Subcutaneous abdominal adipose tissue (tissue), 5 donors: ENCODE measurements at regions not wholly inside any gene's neighbourhood (a gene's known extent, or its start where the extent isn't known, plus 50 kb on each side); places are given as distances from the start of the nearest gene placed in this dataset.

Source experiments
- H3K27ac ChIP-seq: one replicate; pipeline ENCODE4 v1.7.0; 2013; ENCODE audit warnings: low read depth, mild to moderate bottlenecking, inconsistent platforms, low read length, moderate library complexity
- H3K27me3 ChIP-seq, 5 donors: one replicate each; pipeline ENCODE4 v1.7.0; 2013; ENCODE audit warnings: low read length in 5 of 5, inconsistent platforms in 1 of 5; ENCODE audit not compliant: control insufficient read depth in 5 of 5, insufficient read depth in 4 of 5
- H3K36me3 ChIP-seq, 5 donors: one replicate each; pipeline ENCODE4 v1.7.0; 2013; ENCODE audit warnings: low read length in 5 of 5; ENCODE audit not compliant: control insufficient read depth in 5 of 5, insufficient read depth in 5 of 5
- H3K4me1 ChIP-seq, 5 donors: one replicate each; pipeline ENCODE4 v1.7.0; 2013; ENCODE audit warnings: low read length in 5 of 5, mild to moderate bottlenecking in 3 of 5, moderate library complexity in 1 of 5; ENCODE audit not compliant: control insufficient read depth in 5 of 5, insufficient read depth in 5 of 5
- H3K4me3 ChIP-seq, 5 donors: one replicate each; pipeline ENCODE4 v1.7.0; 2013; ENCODE audit warnings: low read length in 5 of 5, low read depth in 1 of 5
- H3K9ac ChIP-seq, 5 donors: one replicate each; pipeline ENCODE4 v1.7.0; 2013; ENCODE audit warnings: low read length in 5 of 5, mild to moderate bottlenecking in 4 of 5, moderate library complexity in 3 of 5
- H3K9me3 ChIP-seq, 5 donors: one replicate each; pipeline ENCODE4 v1.7.0; 2013; ENCODE audit warnings: low read length in 5 of 5; ENCODE audit not compliant: control insufficient read depth in 5 of 5
- donor health status: healthy.
- donor health status: healthy.
- donor health status: healthy.
- donor health status: healthy.
- donor health status: healthy.

DNA sequence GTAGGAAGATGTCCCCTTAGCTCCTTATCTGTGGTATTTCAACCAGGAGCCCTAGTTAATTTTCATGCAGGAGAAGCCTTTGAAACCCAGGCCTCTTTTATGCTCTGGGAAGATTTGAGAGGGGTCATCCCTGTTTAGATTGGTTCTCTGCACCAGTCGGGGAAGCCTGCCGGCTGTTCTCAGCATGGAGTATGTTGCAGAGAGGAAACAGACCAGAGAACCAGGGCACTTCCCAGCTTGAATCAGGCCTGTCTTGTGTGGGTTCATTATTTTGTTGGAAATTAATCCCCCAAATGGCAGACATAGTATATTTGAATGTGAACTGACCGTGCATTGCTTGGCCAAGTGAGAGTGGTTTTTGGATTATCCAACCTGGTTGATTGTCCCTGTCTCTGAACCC is 1082.1 kb upstream of the RBFOX1 start:
- Histone ChIP-seq H3K4me3 (no peak overlapping the region), H3K27me3 (no peaks in the 10 kb centered on the region), H3K36me3 (no peaks in the 10 kb centered on the region), H3K9ac (no peak overlapping the region), H3K9me3 (peaks cover 0 to 8% (median 0%) of the 10 kb centered on the region in 5 donors), H3K4me1 (no peaks in the 10 kb centered on the region), H3K27ac (no peak overlapping the region)

DNA sequence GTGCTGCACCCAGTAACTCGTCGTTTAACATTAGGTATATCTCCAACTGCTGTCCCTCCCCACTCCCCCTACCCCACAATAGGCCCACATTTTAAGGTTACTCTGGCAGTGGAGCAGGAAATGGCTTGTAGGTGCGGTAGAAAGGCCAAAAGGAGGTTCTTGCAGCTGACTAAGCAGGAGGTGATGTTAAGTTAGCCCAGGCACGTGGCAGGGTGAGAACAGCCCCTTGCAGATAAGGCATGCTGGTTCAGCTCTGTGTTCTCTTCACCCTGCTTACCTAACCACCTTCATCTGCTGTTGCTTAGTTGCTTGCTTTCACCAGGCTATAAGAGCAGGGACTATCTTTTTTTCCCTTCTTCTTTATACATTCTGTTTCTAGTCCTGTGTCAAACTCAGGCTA is 1082.8 kb upstream of the RBFOX1 start:
- no peak overlapping the region for H3K4me3 ChIP-seq
- H3K27ac ChIP-seq = no peak overlapping the region

DNA sequence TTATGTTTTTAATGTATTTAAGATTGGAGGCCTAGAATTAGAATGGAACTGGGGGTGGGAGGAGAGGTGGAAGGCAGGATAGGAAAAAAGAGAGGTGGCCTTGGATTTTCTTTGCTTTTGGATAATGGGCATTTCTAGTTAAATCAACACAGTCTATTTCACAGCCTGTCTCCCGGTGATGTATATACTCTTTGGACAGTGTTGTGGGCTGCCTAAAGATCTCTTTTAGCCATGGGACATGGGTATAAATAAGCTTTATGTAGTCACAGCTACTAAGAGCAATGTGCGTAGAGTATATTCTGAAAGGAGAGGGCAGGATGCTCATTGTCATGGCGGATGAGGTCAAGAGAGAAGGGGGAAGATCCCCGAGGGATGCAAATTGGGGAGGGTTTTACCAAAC is 1084.4 kb upstream of the RBFOX1 start:
- Histone ChIP-seq H3K36me3 (no peaks in the 10 kb centered on the region), H3K9me3 (peaks cover 0 to 3% (median 0%) of the 10 kb centered on the region in 5 donors), H3K27me3 (no peaks in the 10 kb centered on the region), H3K9ac (no peak overlapping the region), H3K4me3 (no peak overlapping the region), H3K27ac (no peak overlapping the region), H3K4me1 (no peaks in the 10 kb centered on the region)

More for the DNA sequence above, 1082.8 kb upstream of the RBFOX1 start:
- Histone ChIP-seq H3K9me3 (peaks cover 0 to 3% (median 0%) of the 10 kb centered on the region in 5 donors), H3K27me3 (no peaks in the 10 kb centered on the region), H3K9ac (no peak overlapping the region), H3K4me1 (no peaks in the 10 kb centered on the region), H3K36me3 (no peaks in the 10 kb centered on the region)

DNA sequence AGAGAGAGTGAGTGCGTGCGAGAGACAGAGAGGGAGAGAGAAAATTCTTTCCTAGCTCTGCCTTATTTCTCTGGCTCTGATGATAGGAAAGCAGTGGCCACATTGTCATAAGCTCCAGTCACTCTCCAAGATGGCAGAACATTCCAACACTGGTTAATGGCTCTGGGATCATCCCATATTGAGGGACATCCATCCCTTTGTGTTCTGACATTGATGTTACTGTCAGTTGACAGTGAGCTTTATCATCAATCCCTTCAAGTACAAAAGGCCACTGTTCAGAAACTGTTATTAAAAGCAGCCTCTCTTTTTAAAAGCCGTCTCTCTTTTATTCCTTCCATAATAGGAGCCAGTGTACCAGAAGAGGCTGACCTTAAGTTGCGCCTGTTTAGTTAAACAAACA is 1084.9 kb upstream of the RBFOX1 start:
- H3K4me3 ChIP-seq = no peak overlapping the region
- no peaks in the 10 kb centered on the region for H3K36me3 ChIP-seq
- no peak overlapping the region for H3K27ac ChIP-seq
- H3K9me3 ChIP-seq = peaks cover 0 to 3% (median 0%) of the 10 kb centered on the region in 5 donors
- H3K4me1 ChIP-seq = no peaks in the 10 kb centered on the region
- no peak overlapping the region for H3K9ac ChIP-seq
- no peaks in the 10 kb centered on the region for H3K27me3 ChIP-seq

DNA sequence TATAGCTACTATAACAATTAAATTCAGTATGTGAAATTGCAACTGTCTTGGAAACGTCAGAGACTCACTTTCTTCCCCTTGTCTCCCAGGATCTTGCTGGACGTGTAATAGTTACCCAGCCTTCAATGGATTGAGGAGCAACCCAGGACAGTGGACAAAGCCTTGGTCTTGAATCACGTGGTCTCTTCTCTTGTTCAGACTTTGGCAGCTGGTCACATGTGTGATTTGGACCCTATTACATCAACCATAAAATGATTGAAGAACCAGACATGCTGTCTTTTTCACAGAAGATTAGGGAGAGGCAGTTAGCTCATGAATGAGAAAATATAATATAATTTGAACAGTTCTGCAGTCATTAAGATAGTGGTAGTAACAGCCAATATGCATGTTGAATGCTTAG is 1085.5 kb upstream of the RBFOX1 start:
- Histone ChIP-seq H3K27me3 (no peaks in the 10 kb centered on the region), H3K9ac (no peak overlapping the region)

DNA sequence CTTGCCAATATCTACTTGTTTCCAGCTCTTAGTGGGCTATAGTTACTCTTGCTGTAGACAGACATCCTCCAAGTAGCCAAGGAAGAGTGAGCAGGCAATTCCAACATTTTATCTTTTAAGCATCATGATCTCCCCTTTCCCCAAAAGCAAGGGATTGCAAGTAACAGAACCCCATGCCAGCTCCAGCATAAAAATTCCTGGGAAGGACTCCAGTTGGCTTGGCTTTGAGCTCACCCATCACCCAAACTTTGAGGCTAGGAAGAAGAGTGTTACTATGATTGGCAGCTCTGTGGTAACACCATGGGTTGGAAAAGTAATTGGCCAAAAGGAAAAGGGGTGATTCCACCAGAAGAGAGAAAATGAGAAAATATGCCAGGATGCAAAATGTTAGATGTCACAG is 1086.4 kb upstream of the RBFOX1 start:
- Histone ChIP-seq H3K4me3 (no peak overlapping the region), H3K9ac (no peak overlapping the region), H3K27ac (no peak overlapping the region), H3K36me3 (no peaks in the 10 kb centered on the region), H3K9me3 (peaks cover 0 to 3% (median 0%) of the 10 kb centered on the region in 5 donors), H3K27me3 (no peaks in the 10 kb centered on the region), H3K4me1 (no peaks in the 10 kb centered on the region)

More for the DNA sequence above, 1085.5 kb upstream of the RBFOX1 start:
- no peak overlapping the region for H3K4me3 ChIP-seq
- H3K36me3 ChIP-seq = no peaks in the 10 kb centered on the region
- H3K9me3 ChIP-seq = peaks cover 0 to 3% (median 0%) of the 10 kb centered on the region in 5 donors
- H3K4me1 ChIP-seq = no peaks in the 10 kb centered on the region
- no peak overlapping the region for H3K27ac ChIP-seq

DNA sequence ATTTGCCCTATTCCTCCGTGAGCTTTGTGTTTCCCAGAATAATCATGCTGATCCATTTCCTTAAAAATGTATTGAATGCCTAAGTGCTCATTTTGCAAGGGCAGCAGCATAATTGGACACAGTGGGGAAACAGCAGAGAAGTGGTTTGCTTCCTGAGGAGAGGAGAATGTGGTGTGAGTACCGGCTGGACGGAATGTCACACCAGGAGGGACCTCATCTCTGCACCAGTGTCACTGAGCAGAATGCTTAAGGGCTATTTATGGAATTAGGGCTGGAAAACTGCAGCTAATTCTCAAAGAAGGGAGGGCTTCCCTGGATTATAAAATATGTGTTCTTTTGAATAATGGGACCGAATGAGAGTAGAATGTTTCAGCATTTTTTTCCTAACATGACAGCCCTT is 1100.6 kb upstream of the RBFOX1 start:
- Histone ChIP-seq H3K9me3 (peaks cover 0 to 15% (median 0%) of the 10 kb centered on the region in 5 donors), H3K27me3 (no peaks in the 10 kb centered on the region), H3K4me3 (no peak overlapping the region), H3K27ac (no peak overlapping the region), H3K9ac (no peak overlapping the region), H3K36me3 (no peaks in the 10 kb centered on the region), H3K4me1 (no peaks in the 10 kb centered on the region)

DNA sequence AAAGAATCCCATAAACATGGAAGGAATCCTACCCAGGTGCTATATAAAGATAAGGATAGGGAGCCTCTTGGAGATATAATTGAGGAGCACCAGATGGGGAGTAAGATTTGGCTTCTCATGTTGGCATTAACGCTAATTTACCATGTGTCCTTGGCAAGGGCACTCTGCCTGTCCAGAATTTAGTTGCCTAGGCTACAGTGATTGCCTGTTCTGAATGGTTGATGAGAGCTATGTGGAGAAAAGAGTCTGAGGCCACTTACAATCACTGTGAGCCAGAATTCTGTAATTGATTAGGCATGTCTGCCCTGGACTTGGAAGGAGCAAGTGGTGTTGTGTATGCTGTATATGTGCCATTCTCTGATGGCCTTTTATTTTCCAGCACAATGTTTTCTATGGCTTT is 1101.2 kb upstream of the RBFOX1 start:
- H3K27ac ChIP-seq = no peak overlapping the region
- no peaks in the 10 kb centered on the region for H3K27me3 ChIP-seq
- H3K9ac ChIP-seq = no peak overlapping the region
- peaks cover 0 to 15% (median 0%) of the 10 kb centered on the region in 5 donors for H3K9me3 ChIP-seq
- H3K4me1 ChIP-seq = no peaks in the 10 kb centered on the region
- no peak overlapping the region for H3K4me3 ChIP-seq
- no peaks in the 10 kb centered on the region for H3K36me3 ChIP-seq

DNA sequence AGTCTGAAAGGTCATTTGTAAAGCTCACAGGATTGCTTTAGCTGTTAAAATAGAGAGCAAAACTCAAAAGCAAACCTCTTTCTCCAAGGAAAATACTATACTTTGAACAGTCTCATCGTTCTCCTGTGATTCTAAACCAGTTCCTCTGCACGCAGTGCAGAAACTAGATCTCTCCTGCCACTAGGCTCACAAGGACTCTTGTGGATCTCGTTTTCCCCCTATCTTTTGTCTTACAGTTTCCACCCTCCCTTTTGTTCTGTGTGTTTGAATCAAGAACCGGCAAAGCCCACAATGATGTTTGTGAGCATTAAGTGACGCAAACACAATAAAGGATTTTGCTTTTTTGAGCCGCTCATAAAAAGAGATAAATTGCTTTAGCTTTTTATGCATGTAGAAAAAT is 1103.5 kb upstream of the RBFOX1 start:
- Histone ChIP-seq H3K4me1 (no peaks in the 10 kb centered on the region), H3K36me3 (no peaks in the 10 kb centered on the region), H3K4me3 (no peak overlapping the region), H3K9ac (no peak overlapping the region), H3K27ac (no peak overlapping the region), H3K27me3 (no peaks in the 10 kb centered on the region), H3K9me3 (peaks cover 0 to 15% (median 0%) of the 10 kb centered on the region in 5 donors)

DNA sequence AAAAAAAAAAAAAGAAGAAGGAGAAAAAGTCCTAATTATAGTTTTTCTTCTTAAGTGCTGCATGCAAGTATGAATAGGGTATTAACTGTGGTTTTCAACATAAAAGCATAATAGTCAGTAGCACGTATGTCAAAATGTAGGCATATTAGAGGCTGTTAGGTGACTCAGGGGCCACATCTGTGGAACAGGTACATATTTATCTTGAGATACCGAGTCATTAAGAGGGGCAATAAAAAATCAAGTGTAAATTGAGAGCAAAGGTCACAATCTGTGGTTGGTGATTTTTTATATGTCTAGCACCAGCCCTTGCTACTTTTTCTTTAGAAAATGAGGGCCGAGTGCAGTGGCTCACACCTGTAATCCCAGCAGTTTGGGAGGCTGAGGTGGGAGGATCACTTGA is 1113.8 kb upstream of the RBFOX1 start:
- H3K27me3 ChIP-seq = no peaks in the 10 kb centered on the region
- H3K4me1 ChIP-seq = no peaks in the 10 kb centered on the region
- H3K4me3 ChIP-seq = no peak overlapping the region
- H3K36me3 ChIP-seq = no peaks in the 10 kb centered on the region
- H3K27ac ChIP-seq = no peak overlapping the region
- H3K9ac ChIP-seq = no peak overlapping the region
- H3K9me3 ChIP-seq = peaks cover 0 to 7% (median 0%) of the 10 kb centered on the region in 5 donors

DNA sequence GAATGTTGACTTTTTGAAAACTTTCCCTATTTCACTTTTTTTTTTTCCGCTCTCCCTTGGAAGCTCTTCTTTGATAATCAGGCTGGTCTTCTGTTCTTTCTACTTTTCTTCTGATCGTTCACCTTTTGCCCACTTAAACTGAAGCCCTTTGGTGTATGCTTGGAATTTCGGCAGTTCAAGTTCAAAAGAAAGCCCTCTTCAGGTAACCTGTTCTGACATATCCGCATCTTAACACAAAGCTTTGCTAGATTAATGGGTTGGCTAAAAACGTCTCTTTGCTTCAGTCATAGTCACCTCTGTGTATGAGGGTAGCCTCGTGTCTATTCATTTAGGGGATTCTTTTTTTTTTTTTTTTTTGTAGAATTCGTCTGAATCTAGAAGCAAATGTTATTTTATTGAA is 1115.8 kb upstream of the RBFOX1 start:
- Histone ChIP-seq H3K4me1 (no peaks in the 10 kb centered on the region), H3K27ac (no peak overlapping the region), H3K27me3 (no peaks in the 10 kb centered on the region), H3K9me3 (peaks cover 0 to 7% (median 0%) of the 10 kb centered on the region in 5 donors), H3K36me3 (no peaks in the 10 kb centered on the region), H3K9ac (no peak overlapping the region), H3K4me3 (no peak overlapping the region)
